HEK293T (cell line): ENCODE measurements at regions not wholly inside any gene's neighbourhood (a gene's known extent, or its start where the extent isn't known, plus 50 kb on each side); places are given as distances from the start of the nearest gene placed in this dataset.

Experiments
- BHLHE40 ChIP-seq: fragments of 450-650 bp; IDR thresholded peaks from 2 replicates; pipeline ENCODE4 v1.6.1; 2016; ENCODE audit warnings: mild to moderate bottlenecking, moderate library complexity, borderline replicate concordance
- CTBP1 ChIP-seq: fragments of 450-650 bp; IDR thresholded peaks from 2 replicates; pipeline ENCODE4 v1.6.1; 2016; ENCODE audit warnings: borderline replicate concordance
- ELF4 ChIP-seq: fragments of 450-650 bp; IDR thresholded peaks from 2 replicates; pipeline ENCODE4 v1.6.1; 2017; ENCODE audit warnings: antibody characterized with exemption
- FOXA1 ChIP-seq: fragments of 450-650 bp; IDR thresholded peaks from 2 replicates; pipeline ENCODE4 v1.6.1; 2016; ENCODE audit warnings: mild to moderate bottlenecking
- FOXK2 ChIP-seq: fragments of 450-650 bp; IDR thresholded peaks from 2 replicates; pipeline ENCODE4 v1.6.1; 2016; ENCODE audit warnings: mild to moderate bottlenecking
- FOXM1 ChIP-seq: fragments of 450-650 bp; IDR thresholded peaks from 2 replicates; pipeline ENCODE4 v1.6.1; 2017; ENCODE audit warnings: mild to moderate bottlenecking, borderline replicate concordance
- HDGF ChIP-seq: fragments of 450-650 bp; IDR thresholded peaks from 2 replicates; pipeline ENCODE4 v1.6.1; 2017; ENCODE audit warnings: antibody characterized with exemption, borderline replicate concordance
- LEF1 ChIP-seq: fragments of 450-650 bp; IDR thresholded peaks from 2 replicates; pipeline ENCODE4 v1.6.1; 2017; ENCODE audit warnings: mild to moderate bottlenecking, borderline replicate concordance
- NFRKB ChIP-seq: fragments of 450-650 bp; IDR thresholded peaks from 2 replicates; pipeline ENCODE4 v1.6.1; 2016; ENCODE audit warnings: mild to moderate bottlenecking, moderate library complexity
- SUZ12 ChIP-seq: fragments of 450-650 bp; IDR thresholded peaks from 2 replicates; pipeline ENCODE4 v1.6.1; 2016; ENCODE audit warnings: mild to moderate bottlenecking
- ZNF384 ChIP-seq: fragments of 450-650 bp; IDR thresholded peaks from 2 replicates; pipeline ENCODE4 v1.6.1; 2016
- TF ChIP-seq, protein P1 (sequence below): fragments of 450-650 bp; IDR thresholded peaks from 2 replicates; pipeline ENCODE4 v1.6.1; 2016

GRCh38 chr13:85265296-85265695 is 533.9 kb downstream of the SLITRK6 start:
- TF ChIP-seq LEF1 (no peak), HDGF (no peak), SUZ12 (no peak), BHLHE40 (no peak), ELF4 (no peak), FOXK2 (no peak), FOXM1 (no peak), ZNF384 (no peak), NFRKB (no peak), FOXA1 (no peak), CTBP1 (no peak)
- TF ChIP-seq, protein P1, sequence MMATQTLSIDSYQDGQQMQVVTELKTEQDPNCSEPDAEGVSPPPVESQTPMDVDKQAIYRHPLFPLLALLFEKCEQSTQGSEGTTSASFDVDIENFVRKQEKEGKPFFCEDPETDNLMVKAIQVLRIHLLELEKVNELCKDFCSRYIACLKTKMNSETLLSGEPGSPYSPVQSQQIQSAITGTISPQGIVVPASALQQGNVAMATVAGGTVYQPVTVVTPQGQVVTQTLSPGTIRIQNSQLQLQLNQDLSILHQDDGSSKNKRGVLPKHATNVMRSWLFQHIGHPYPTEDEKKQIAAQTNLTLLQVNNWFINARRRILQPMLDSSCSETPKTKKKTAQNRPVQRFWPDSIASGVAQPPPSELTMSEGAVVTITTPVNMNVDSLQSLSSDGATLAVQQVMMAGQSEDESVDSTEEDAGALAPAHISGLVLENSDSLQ, result no peak
